NCI-H1436 (cell line): ENCODE measurements at regions not wholly inside any gene's neighbourhood (a gene's known extent, or its start where the extent isn't known, plus 50 kb on each side); places are given as distances from the start of the nearest gene placed in this dataset.

Experiments
- DNase-seq: peaks from one replicate; lab custom pipeline; 2025; lab: John Stamatoyannopoulos, UW

- DNase-seq, result no peak
Measured at GRCh38 chr4:182188622-182189021, 54.6 kb upstream of the TENM3 start.

- DNase-seq, result no peak
Measured at GRCh38 chr4:182189103-182189878, 53.9 kb upstream of the TENM3 start.

GRCh38 chr4:182190306-182190705, 52.9 kb upstream of the TENM3 start:
- no peak for DNase-seq

- DNase-seq, result no peak
Measured at GRCh38 chr4:182192511-182193181, 50.6 kb upstream of the TENM3 start.

- peak; percentile 49 for DNase-seq
Measured at GRCh38 chr4:182193311-182193710, 49.9 kb upstream of the TENM3 start.
